Stomach smooth muscle (tissue), 2 donors: ENCODE measurements at regions not wholly inside any gene's neighbourhood (a gene's known extent, or its start where the extent isn't known, plus 50 kb on each side); places are given as distances from the start of the nearest gene placed in this dataset.

Experiments used
- H3K27ac ChIP-seq: one replicate; pipeline ENCODE4 v1.7.0; 2013; ENCODE audit warnings: mild to moderate bottlenecking, low read length, inconsistent platforms
- H3K27me3 ChIP-seq, 2 donors: one replicate each; pipeline ENCODE4 v1.7.0; 2013; ENCODE audit warnings: low read length in 2 of 2; ENCODE audit not compliant: insufficient read depth in 2 of 2, control insufficient read depth in 1 of 2
- H3K36me3 ChIP-seq, 2 donors: one replicate each; pipeline ENCODE4 v1.7.0; 2013; ENCODE audit warnings: low read length in 2 of 2; ENCODE audit not compliant: control insufficient read depth in 2 of 2, insufficient read depth in 2 of 2
- H3K4me1 ChIP-seq: one replicate; pipeline ENCODE4 v1.7.0; 2013; ENCODE audit warnings: low read length; ENCODE audit not compliant: control insufficient read depth, insufficient read depth
- H3K4me3 ChIP-seq, 2 donors: one replicate each; pipeline ENCODE4 v1.7.0; 2013; ENCODE audit warnings: low read length in 2 of 2
- H3K9ac ChIP-seq, 2 donors: one replicate each; pipeline ENCODE4 v1.7.0; 2013; ENCODE audit warnings: low read length in 2 of 2, mild to moderate bottlenecking in 1 of 2
- H3K9me3 ChIP-seq, 2 donors: one replicate each; pipeline ENCODE4 v1.7.0; 2013; ENCODE audit warnings: low read length in 2 of 2; ENCODE audit not compliant: control insufficient read depth in 2 of 2
- donor health status: healthy.
- donor health status: Pancreatic carcinoma.

GRCh38 chr1:67576474-67576873 lies 108.5 kb upstream of the GADD45A start:
- H3K9me3 ChIP-seq, result no peaks in the 10 kb centered on the region
- H3K9ac ChIP-seq, result no peak overlapping the region
- no peaks in the 10 kb centered on the region for H3K36me3 ChIP-seq
- no peak overlapping the region for H3K27ac ChIP-seq
- no peak overlapping the region for H3K4me3 ChIP-seq
- H3K4me1 ChIP-seq, result peaks cover 14% of the 10 kb centered on the region
- H3K27me3 ChIP-seq, result no peaks in the 10 kb centered on the region

GRCh38 chr1:67577646-67578045 lies 107.4 kb upstream of the GADD45A start:
- Histone ChIP-seq H3K36me3 (no peaks in the 10 kb centered on the region), H3K9ac (no peak overlapping the region), H3K27me3 (no peaks in the 10 kb centered on the region), H3K4me1 (peaks cover 9% of the 10 kb centered on the region), H3K4me3 (no peak overlapping the region), H3K27ac (no peak overlapping the region), H3K9me3 (no peaks in the 10 kb centered on the region)

GRCh38 chr1:67578397-67579020 lies 106.5 kb upstream of the GADD45A start:
- H3K9ac ChIP-seq, result no peak overlapping the region
- no peak overlapping the region for H3K27ac ChIP-seq
- no peaks in the 10 kb centered on the region for H3K27me3 ChIP-seq
- no peak overlapping the region for H3K4me3 ChIP-seq
- H3K9me3 ChIP-seq, result no peaks in the 10 kb centered on the region
- peaks cover 2% of the 10 kb centered on the region for H3K4me1 ChIP-seq
- no peaks in the 10 kb centered on the region for H3K36me3 ChIP-seq

GRCh38 chr1:67579623-67580394 lies 105.2 kb upstream of the GADD45A start:
- Histone ChIP-seq H3K9ac (no peak overlapping the region), H3K27ac (no peak overlapping the region), H3K9me3 (no peaks in the 10 kb centered on the region), H3K4me3 (no peak overlapping the region), H3K4me1 (no peaks in the 10 kb centered on the region), H3K27me3 (no peaks in the 10 kb centered on the region), H3K36me3 (no peaks in the 10 kb centered on the region)

- H3K4me3 ChIP-seq, result no peak overlapping the region
- no peak overlapping the region for H3K27ac ChIP-seq
- no peaks in the 10 kb centered on the region for H3K36me3 ChIP-seq
- H3K9me3 ChIP-seq, result no peaks in the 10 kb centered on the region
- H3K4me1 ChIP-seq, result no peaks in the 10 kb centered on the region
- H3K27me3 ChIP-seq, result no peaks in the 10 kb centered on the region
- H3K9ac ChIP-seq, result no peak overlapping the region
These were observed 104.2 kb upstream of the GADD45A start for GRCh38 chr1:67580691-67581403.

- Histone ChIP-seq H3K36me3 (no peaks in the 10 kb centered on the region), H3K4me3 (no peak overlapping the region), H3K4me1 (no peaks in the 10 kb centered on the region), H3K27ac (no peak overlapping the region), H3K9ac (no peak overlapping the region), H3K27me3 (no peaks in the 10 kb centered on the region), H3K9me3 (no peaks in the 10 kb centered on the region)
These were observed 102.2 kb upstream of the GADD45A start for GRCh38 chr1:67582625-67583461.

- Histone ChIP-seq H3K4me1 (no peaks in the 10 kb centered on the region), H3K9ac (no peak overlapping the region), H3K36me3 (no peaks in the 10 kb centered on the region), H3K27me3 (no peaks in the 10 kb centered on the region), H3K4me3 (no peak overlapping the region), H3K9me3 (no peaks in the 10 kb centered on the region), H3K27ac (no peak overlapping the region)
These were observed 101.5 kb upstream of the GADD45A start for GRCh38 chr1:67583462-67583950.

- Histone ChIP-seq H3K27ac (no peak overlapping the region), H3K9me3 (no peaks in the 10 kb centered on the region), H3K27me3 (no peaks in the 10 kb centered on the region), H3K4me1 (peaks cover 5% of the 10 kb centered on the region), H3K4me3 (no peak overlapping the region), H3K36me3 (no peaks in the 10 kb centered on the region), H3K9ac (no peak overlapping the region)
These were observed 100.1 kb upstream of the GADD45A start for GRCh38 chr1:67584938-67585337.

GRCh38 chr1:67586596-67586995 lies 98.4 kb upstream of the GADD45A start:
- H3K4me1 ChIP-seq, result peaks cover 15% of the 10 kb centered on the region
- H3K27me3 ChIP-seq, result no peaks in the 10 kb centered on the region
- no peak overlapping the region for H3K27ac ChIP-seq

GRCh38 chr1:67588178-67588855 lies 96.7 kb upstream of the GADD45A start:
- no peak overlapping the region for H3K9ac ChIP-seq
- peaks cover 15% of the 10 kb centered on the region for H3K4me1 ChIP-seq

More at GRCh38 chr1:67586596-67586995, 98.4 kb upstream of the GADD45A start:
- no peak overlapping the region for H3K9ac ChIP-seq
- H3K4me3 ChIP-seq, result no peak overlapping the region
- H3K9me3 ChIP-seq, result no peaks in the 10 kb centered on the region
- no peaks in the 10 kb centered on the region for H3K36me3 ChIP-seq

More at GRCh38 chr1:67588178-67588855, 96.7 kb upstream of the GADD45A start:
- H3K36me3 ChIP-seq, result no peaks in the 10 kb centered on the region
- no peak overlapping the region for H3K4me3 ChIP-seq
- no peak overlapping the region for H3K27ac ChIP-seq
- no peaks in the 10 kb centered on the region for H3K9me3 ChIP-seq
- H3K27me3 ChIP-seq, result no peaks in the 10 kb centered on the region
